Right lobe of liver (tissue), 6 donors: ENCODE measurements at regions not wholly inside any gene's neighbourhood (a gene's known extent, or its start where the extent isn't known, plus 50 kb on each side); places are given as distances from the start of the nearest gene placed in this dataset.

ENCODE experiments used
- ATAC-seq, 4 donors: fragments of 200-7000 bp; cut with Tn5 transposase; one replicate each; pipeline ENCODE4 v1.9.1; 2020; ENCODE audit warnings: mild to moderate bottlenecking in 4 of 4, moderate library complexity in 4 of 4
- DNase-seq, 3 donors: peaks; one replicate each; pipeline ENCODE4 v3.0.0-alpha.2; 2020
- H3K27ac ChIP-seq, 3 donors: fragments of 200-600 bp; one replicate each; pipeline ENCODE4 v1.8.0; 2022
- H3K27me3 ChIP-seq, 2 donors: fragments of 200-600 bp; one replicate each; pipeline ENCODE4 v1.8.0; 2022
- H3K36me3 ChIP-seq, 4 donors: fragments of 200-600 bp; sonication (generic) in 1 of 4; one replicate each; pipeline versions ENCODE4 v1.5.1 to v1.8.0; 2017 to 2022; ENCODE audit warnings: control low read depth in 1 of 4
- H3K4me1 ChIP-seq, 4 donors: fragments of 200-600 bp; sonication (generic) in 1 of 4; one replicate each; pipeline versions ENCODE4 v1.5.1 to v1.8.0; 2017 to 2022; ENCODE audit warnings: control low read depth in 1 of 4
- H3K4me3 ChIP-seq, 3 donors: fragments of 200-600 bp; one replicate each; pipeline ENCODE4 v1.8.0; 2022
- H3K9me3 ChIP-seq, 4 donors: fragments of 200-600 bp; sonication (generic) in 1 of 4; one replicate each; pipeline versions ENCODE4 v1.5.1 to v1.8.0; 2017 to 2022; ENCODE audit warnings: control low read depth in 1 of 4
- POLR2A ChIP-seq: fragments of 450-650 bp; IDR thresholded peaks from one replicate; pipeline ENCODE4 v1.6.1; 2017; ENCODE audit warnings: antibody characterized with exemption, mild to moderate bottlenecking
- whole genome bisulfite sequencing: methylation state at CpG from one replicate; pipeline ENCODE4 v1.1.6; 2018; ENCODE audit warnings: low coverage, low lambda C conversion rate; ENCODE audit not compliant: insufficient coverage; ENCODE audit errors: missing lambda C conversion rate; 5-methylcytosine and 5-hydroxymethylcytosine counted together
- intact Hi-C, 2 donors: fragments of 100-400 bp; cut with DNase I; formaldehyde crosslinking; loops; one replicate each; pipeline versions ENCODE4 v1.11.2 to v1.14.1; 2022
- TF ChIP-seq, protein P1 (sequence below), 4 donors: fragments of 200-600 bp in 3 of 4; fragments of 450-650 bp in 1 of 4; IDR thresholded peaks; one replicate each; pipeline versions ENCODE4 v1.5.1 to v1.8.0; 2016 to 2022; ENCODE audit warnings: antibody characterized with exemption in 4 of 4, mild to moderate bottlenecking in 2 of 4
- donor health status: DM: no; HTN: yes; CAD: no.
- donor health status: DM: no; HTN: no; CAD: no.
- donor health status: DM: no; HTN: no; CAD: no.
- donor health status: DM: no; HTN: yes; CAD: no.
- donor health status: DM: no; HTN: yes; CAD: no.

DNA sequence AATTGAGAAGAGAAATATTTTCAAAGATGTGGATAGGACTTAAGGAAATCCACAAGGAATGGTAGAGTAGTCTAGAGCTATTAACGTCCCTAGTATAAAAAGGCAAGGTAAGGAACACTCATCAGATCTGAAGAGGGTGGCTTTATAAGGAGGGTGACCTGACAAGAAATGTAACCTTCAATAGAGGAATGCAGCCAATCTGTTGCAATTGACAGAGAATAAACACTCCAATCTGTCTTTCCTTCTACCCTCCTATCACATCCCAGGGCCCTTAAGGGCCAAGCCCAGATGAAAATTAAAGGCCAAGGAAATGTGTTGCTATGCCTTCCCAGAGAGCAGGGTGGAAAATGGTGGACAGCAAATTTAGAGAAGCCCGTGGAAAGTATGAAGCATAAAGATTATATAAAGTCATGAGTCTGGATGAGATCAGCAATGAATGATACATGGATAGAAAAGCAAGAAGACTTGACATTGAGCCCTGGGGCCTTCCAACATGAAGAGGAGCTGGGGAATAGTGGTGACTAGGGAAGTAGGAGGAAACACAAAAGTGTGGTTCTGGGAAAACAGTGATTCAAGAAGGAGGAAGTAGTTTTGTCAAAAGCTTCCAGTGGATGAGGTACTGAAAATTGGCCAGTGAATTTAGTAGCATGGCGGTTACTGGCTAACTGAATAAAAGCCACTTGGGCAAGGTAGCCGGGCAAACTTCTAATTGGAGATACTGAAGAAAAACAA, 270.6 kb upstream of the TANK start:
- Histone ChIP-seq H3K27ac (no peak overlapping the region), H3K4me1 (no peaks in the 10 kb centered on the region), H3K4me3 (no peak overlapping the region), H3K36me3 (no peaks in the 10 kb centered on the region), H3K27me3 (no peaks in the 10 kb centered on the region), H3K9me3 (no peaks in the 10 kb centered on the region)
- ATAC-seq, result peak in 1 of 4 donors; percentile 17
- 57% methylated on average over 4 of the region's 4 CpGs for WGBS
- TF ChIP-seq, protein P1, sequence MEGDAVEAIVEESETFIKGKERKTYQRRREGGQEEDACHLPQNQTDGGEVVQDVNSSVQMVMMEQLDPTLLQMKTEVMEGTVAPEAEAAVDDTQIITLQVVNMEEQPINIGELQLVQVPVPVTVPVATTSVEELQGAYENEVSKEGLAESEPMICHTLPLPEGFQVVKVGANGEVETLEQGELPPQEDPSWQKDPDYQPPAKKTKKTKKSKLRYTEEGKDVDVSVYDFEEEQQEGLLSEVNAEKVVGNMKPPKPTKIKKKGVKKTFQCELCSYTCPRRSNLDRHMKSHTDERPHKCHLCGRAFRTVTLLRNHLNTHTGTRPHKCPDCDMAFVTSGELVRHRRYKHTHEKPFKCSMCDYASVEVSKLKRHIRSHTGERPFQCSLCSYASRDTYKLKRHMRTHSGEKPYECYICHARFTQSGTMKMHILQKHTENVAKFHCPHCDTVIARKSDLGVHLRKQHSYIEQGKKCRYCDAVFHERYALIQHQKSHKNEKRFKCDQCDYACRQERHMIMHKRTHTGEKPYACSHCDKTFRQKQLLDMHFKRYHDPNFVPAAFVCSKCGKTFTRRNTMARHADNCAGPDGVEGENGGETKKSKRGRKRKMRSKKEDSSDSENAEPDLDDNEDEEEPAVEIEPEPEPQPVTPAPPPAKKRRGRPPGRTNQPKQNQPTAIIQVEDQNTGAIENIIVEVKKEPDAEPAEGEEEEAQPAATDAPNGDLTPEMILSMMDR (IDR thresholded peaks at IDR 0.05), result no peak
- TF ChIP-seq POLR2A, result no peak
- intact Hi-C loops, result no loop called here
- no peak for DNase-seq

DNA sequence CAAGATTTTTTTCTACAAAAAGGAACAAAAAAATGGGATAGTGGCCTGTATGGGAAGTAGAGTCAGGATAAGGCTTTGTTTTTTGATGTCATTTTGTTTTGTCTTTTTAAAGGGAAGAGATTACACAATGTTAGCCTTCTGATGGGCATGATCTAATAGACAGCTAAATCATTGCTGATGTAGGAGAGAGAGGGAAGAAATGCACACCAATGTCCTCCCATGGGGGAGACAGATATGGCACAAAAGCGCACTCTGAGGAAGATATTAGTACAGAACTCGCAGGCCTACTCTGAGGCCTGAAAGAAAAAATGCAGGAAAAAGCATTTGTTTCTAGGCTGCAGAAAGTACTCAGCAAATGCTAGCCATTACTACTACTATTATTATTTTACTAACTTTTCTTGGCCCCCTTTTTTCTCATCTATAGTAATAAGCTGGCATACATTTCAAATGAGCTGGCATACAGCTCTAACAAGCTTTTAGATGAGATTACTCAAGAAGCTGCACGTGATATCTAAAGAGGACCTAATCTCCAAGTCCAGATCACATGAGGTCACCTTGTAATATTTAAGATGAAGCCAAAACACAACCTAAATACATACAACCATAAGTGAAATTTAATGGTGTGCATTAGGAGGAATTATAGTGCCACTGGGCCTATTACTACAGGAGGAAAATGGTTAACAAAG, 269.4 kb upstream of the TANK start:
- Histone ChIP-seq H3K4me1 (no peaks in the 10 kb centered on the region), H3K36me3 (no peaks in the 10 kb centered on the region), H3K27ac (no peak overlapping the region), H3K9me3 (no peaks in the 10 kb centered on the region), H3K27me3 (no peaks in the 10 kb centered on the region), H3K4me3 (no peak overlapping the region)
- no peak for TF ChIP-seq POLR2A
- TF ChIP-seq, protein P1 (IDR thresholded peaks at IDR 0.05), result no peak
- ATAC-seq (no peak), DNase-seq (no peak)
- intact Hi-C loops, result no loop called here
- WGBS, result 83% methylated on average over 3 of the region's 3 CpGs

DNA sequence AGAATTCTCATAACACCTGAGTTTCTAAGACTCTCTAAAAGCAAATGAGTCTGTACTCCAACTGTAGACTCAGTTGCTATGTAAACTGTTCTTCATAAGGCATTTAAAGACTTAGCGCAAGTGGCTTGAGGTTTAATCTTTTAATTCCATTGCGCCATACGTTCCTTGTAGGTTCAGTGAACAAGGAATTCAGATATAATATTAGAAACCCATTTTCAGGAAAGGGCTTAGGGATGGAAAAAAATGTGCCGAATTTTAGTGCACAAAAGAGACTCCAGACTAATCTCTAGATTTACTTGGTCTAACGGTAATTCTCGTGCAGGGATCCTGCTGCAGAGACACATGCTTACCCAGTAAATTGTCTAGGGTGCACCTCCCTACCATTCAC, 268.9 kb upstream of the TANK start:
- no peak for ATAC-seq
- no peaks in the 10 kb centered on the region for H3K4me1 ChIP-seq
- H3K36me3 ChIP-seq, result no peaks in the 10 kb centered on the region
- no peaks in the 10 kb centered on the region for H3K9me3 ChIP-seq
- DNase-seq, result no peak
- intact Hi-C loops, result no loop called here
- H3K27ac ChIP-seq, result no peak overlapping the region
- no peaks in the 10 kb centered on the region for H3K27me3 ChIP-seq
- TF ChIP-seq, protein P1 (IDR thresholded peaks at IDR 0.05), result no peak
- no peak for TF ChIP-seq POLR2A
- H3K4me3 ChIP-seq, result no peak overlapping the region
- 90% methylated on average over 6 of the region's 6 CpGs for WGBS

DNA sequence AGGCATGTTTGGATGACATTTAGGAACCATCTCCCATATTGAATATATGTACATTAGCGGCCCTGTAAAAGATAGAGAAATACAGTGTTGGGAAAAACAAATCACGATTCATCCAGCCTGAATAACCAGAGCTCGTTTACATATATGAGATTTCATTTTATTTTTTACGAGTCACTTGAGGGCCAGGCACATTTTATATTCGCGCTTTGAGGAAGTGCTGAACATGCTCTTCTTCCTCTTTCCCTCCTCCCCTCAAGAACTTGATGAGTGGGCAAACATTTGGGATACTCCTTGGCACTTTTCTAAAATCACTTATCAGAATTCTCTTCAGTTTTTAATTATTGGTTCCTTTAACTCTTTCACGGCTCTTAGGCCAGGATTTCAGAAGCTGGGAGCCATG, 268.0 kb upstream of the TANK start:
- WGBS, result 45% methylated on average over 7 of the region's 7 CpGs
- ATAC-seq, result peak in 1 of 4 donors; percentile 28
- Histone ChIP-seq H3K4me3 (no peak overlapping the region), H3K4me1 (no peaks in the 10 kb centered on the region), H3K9me3 (no peaks in the 10 kb centered on the region), H3K27ac (no peak overlapping the region), H3K36me3 (no peaks in the 10 kb centered on the region), H3K27me3 (no peaks in the 10 kb centered on the region)
- no peak for TF ChIP-seq POLR2A
- TF ChIP-seq, protein P1 (IDR thresholded peaks at IDR 0.05), result no peak
- no peak for DNase-seq
- intact Hi-C loops, result no loop called here
